ENCODE measurements at regions not wholly inside any gene's neighbourhood (a gene's known extent, or its start where the extent isn't known, plus 50 kb on each side); places are given as distances from the start of the nearest gene placed in this dataset.

- TF ChIP-seq, protein P1, sequence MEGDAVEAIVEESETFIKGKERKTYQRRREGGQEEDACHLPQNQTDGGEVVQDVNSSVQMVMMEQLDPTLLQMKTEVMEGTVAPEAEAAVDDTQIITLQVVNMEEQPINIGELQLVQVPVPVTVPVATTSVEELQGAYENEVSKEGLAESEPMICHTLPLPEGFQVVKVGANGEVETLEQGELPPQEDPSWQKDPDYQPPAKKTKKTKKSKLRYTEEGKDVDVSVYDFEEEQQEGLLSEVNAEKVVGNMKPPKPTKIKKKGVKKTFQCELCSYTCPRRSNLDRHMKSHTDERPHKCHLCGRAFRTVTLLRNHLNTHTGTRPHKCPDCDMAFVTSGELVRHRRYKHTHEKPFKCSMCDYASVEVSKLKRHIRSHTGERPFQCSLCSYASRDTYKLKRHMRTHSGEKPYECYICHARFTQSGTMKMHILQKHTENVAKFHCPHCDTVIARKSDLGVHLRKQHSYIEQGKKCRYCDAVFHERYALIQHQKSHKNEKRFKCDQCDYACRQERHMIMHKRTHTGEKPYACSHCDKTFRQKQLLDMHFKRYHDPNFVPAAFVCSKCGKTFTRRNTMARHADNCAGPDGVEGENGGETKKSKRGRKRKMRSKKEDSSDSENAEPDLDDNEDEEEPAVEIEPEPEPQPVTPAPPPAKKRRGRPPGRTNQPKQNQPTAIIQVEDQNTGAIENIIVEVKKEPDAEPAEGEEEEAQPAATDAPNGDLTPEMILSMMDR (IDR thresholded peaks at IDR 0.05 in 2 of 3, conservative IDR thresholded peaks at IDR 0.05 in 1 of 3; ENCODE audit: insufficient read depth in 2 of 3, low read depth in 1 of 3, low read length in 3 of 3) = no peak
- TF ChIP-seq JUND (IDR thresholded peaks at IDR 0.05; ENCODE audit: borderline replicate concordance, low read depth, low read length) (no peak), JUND (tag; IDR thresholded peaks at IDR 0.05; ENCODE audit: borderline replicate concordance, low read depth, low read length) (no peak)
These were observed 113.7 kb upstream of the NAV2 start for GRCh38 chr11:19598876-19599486.
